ENCODE measurements at regions not wholly inside any gene's neighbourhood (a gene's known extent, or its start where the extent isn't known, plus 50 kb on each side); places are given as distances from the start of the nearest gene placed in this dataset.
A peak's percentile ranks its signal among the peaks of the same experiment; 100 is the strongest.

DNA sequence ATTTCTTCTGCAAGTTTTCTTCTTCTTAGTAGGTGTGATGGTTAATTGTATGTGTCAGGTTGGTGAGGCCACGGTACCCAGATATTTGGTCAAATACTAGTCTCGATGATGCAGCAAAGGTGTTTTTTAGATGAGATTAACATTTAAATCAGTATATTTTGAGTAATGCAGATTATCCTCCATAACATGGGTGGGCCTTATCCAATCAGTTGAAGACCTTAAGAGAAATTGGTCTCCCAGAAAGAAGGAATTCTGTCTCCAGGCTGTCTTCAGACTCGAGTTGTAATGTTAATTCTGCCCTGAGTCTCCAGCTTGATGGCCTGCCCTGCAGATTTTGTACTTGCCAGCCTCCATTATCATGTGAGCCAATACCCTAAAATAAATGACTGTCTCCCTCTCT, 122.5 kb upstream of the TSPAN5 start:
- no peak overlapping the region for H3K4me2 ChIP-seq
- H3K27me3 ChIP-seq = no peaks in the 10 kb centered on the region
- Mint-ChIP-seq H3K4me3 (no peak overlapping the region), H3K27ac (no peak overlapping the region), H3K9me3 (no peaks in the 10 kb centered on the region), H3K4me1 (peaks cover 4% of the 10 kb centered on the region), H3K36me3 (no peaks in the 10 kb centered on the region), H3K27me3 (ENCODE audit: insufficient read depth, low read depth) (peaks cover 2% of the 10 kb centered on the region)
- no peak overlapping the region for H3K27ac ChIP-seq
- H4K20me1 ChIP-seq (ENCODE audit: low read depth) = no peaks in the 10 kb centered on the region
- H3K9ac ChIP-seq = no peak overlapping the region
- no peaks in the 10 kb centered on the region for H3K9me3 ChIP-seq (ENCODE audit: low read depth)
- H3F3A ChIP-seq (ENCODE audit: low read depth) = no peaks in the 10 kb centered on the region
- H3K4me1 ChIP-seq = no peaks in the 10 kb centered on the region
- no peaks in the 10 kb centered on the region for H3K79me2 ChIP-seq (ENCODE audit: low read depth)
- no peak overlapping the region for H2AFZ ChIP-seq (replicated peaks)
- no peaks in the 10 kb centered on the region for H3K36me3 ChIP-seq
- DNase-seq (ENCODE audit: low spot score) = no peak
- TF ChIP-seq EZH2phosphoT487 (IDR thresholded peaks at IDR 0.05) = no peak
- TF ChIP-seq, protein P1, sequence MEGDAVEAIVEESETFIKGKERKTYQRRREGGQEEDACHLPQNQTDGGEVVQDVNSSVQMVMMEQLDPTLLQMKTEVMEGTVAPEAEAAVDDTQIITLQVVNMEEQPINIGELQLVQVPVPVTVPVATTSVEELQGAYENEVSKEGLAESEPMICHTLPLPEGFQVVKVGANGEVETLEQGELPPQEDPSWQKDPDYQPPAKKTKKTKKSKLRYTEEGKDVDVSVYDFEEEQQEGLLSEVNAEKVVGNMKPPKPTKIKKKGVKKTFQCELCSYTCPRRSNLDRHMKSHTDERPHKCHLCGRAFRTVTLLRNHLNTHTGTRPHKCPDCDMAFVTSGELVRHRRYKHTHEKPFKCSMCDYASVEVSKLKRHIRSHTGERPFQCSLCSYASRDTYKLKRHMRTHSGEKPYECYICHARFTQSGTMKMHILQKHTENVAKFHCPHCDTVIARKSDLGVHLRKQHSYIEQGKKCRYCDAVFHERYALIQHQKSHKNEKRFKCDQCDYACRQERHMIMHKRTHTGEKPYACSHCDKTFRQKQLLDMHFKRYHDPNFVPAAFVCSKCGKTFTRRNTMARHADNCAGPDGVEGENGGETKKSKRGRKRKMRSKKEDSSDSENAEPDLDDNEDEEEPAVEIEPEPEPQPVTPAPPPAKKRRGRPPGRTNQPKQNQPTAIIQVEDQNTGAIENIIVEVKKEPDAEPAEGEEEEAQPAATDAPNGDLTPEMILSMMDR (IDR thresholded peaks at IDR 0.05) = no peak
- no peak for TF ChIP-seq EZH2 (IDR thresholded peaks at IDR 0.05)
- H3K4me3 ChIP-seq = no peak overlapping the region

DNA sequence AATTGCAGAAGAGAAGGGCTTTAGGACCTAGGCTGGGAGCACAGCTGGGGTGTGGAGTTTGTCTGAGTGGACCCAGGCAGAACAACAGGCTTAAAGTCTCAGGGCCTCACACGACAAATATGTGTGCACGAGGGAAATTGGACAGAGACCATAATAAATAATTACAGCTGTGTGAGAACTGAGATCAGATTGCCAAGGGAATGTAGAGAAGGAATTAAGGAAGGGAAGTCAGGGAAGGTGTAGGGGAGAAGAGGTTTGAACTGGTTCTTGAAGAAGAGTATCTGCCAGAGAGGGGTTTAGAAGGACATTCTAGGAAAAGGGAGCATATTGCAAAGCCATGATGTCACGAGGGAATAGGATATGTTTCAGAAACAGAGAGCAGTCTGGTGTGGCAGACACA, 120.7 kb upstream of the TSPAN5 start:
- H3K27ac Mint-ChIP-seq = peak overlapping the region; percentile 51
- H3K4me3 Mint-ChIP-seq = no peak overlapping the region
- no peaks in the 10 kb centered on the region for H3F3A ChIP-seq (ENCODE audit: low read depth)
- no peak overlapping the region for H2AFZ ChIP-seq (replicated peaks)
- H3K9me3 ChIP-seq (ENCODE audit: low read depth) = no peaks in the 10 kb centered on the region
- H3K4me2 ChIP-seq = no peak overlapping the region
- H3K27me3 ChIP-seq = no peaks in the 10 kb centered on the region
- DNase-seq (ENCODE audit: low spot score) = no peak
- no peaks in the 10 kb centered on the region for H4K20me1 ChIP-seq (ENCODE audit: low read depth)
- no peak overlapping the region for H3K9ac ChIP-seq
- TF ChIP-seq, protein P1 (IDR thresholded peaks at IDR 0.05) = no peak
- no peak for TF ChIP-seq EZH2 (IDR thresholded peaks at IDR 0.05)
- TF ChIP-seq EZH2phosphoT487 (IDR thresholded peaks at IDR 0.05) = no peak
- no peak overlapping the region for H3K27ac ChIP-seq
- no peaks in the 10 kb centered on the region for H3K36me3 Mint-ChIP-seq
- H3K79me2 ChIP-seq (ENCODE audit: low read depth) = no peaks in the 10 kb centered on the region
- no peaks in the 10 kb centered on the region for H3K4me1 ChIP-seq
- H3K4me1 Mint-ChIP-seq = peaks cover 4% of the 10 kb centered on the region
- no peaks in the 10 kb centered on the region for H3K9me3 Mint-ChIP-seq
- H3K4me3 ChIP-seq = no peak overlapping the region
- peaks cover 2% of the 10 kb centered on the region for H3K27me3 Mint-ChIP-seq (ENCODE audit: insufficient read depth, low read depth)
- H3K36me3 ChIP-seq = no peaks in the 10 kb centered on the region

DNA sequence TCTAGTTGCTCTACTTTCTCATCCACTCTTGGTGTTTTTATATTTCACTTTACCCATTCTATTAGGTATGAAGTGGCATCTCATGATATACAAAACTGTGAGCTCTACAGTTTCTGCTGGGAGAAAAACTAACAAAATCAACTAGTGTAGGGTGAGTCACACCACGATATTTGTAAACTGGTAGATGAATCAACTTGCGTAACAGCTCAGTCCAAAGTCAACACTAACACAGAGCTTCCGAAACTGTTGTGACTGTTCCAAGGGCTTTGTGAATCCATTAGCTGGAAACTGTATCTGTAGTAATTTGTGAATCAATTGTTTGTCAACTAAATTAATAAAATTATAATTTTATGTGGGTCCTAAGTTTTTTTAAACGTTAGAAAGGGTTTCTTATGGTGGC, 119.8 kb upstream of the TSPAN5 start:
- H3K9ac ChIP-seq = no peak overlapping the region
- no peak overlapping the region for H3K27ac Mint-ChIP-seq

More for the DNA sequence above, 119.8 kb upstream of the TSPAN5 start:
- DNase-seq (ENCODE audit: low spot score) = no peak
- no peak for TF ChIP-seq EZH2 (IDR thresholded peaks at IDR 0.05)
- TF ChIP-seq EZH2phosphoT487 (IDR thresholded peaks at IDR 0.05) = no peak
- TF ChIP-seq, protein P1 (IDR thresholded peaks at IDR 0.05) = no peak
- Histone ChIP-seq H3F3A (ENCODE audit: low read depth) (no peaks in the 10 kb centered on the region), H3K36me3 (no peaks in the 10 kb centered on the region), H4K20me1 (ENCODE audit: low read depth) (no peaks in the 10 kb centered on the region), H2AFZ (replicated peaks) (no peak overlapping the region), H3K27me3 (no peaks in the 10 kb centered on the region), H3K4me2 (no peak overlapping the region), H3K79me2 (ENCODE audit: low read depth) (no peaks in the 10 kb centered on the region), H3K27ac (no peak overlapping the region), H3K4me1 (no peaks in the 10 kb centered on the region), H3K9me3 (ENCODE audit: low read depth) (no peaks in the 10 kb centered on the region), H3K4me3 (no peak overlapping the region)
- Mint-ChIP-seq H3K4me3 (no peak overlapping the region), H3K9me3 (no peaks in the 10 kb centered on the region), H3K36me3 (no peaks in the 10 kb centered on the region), H3K27me3 (ENCODE audit: insufficient read depth, low read depth) (peaks cover 2% of the 10 kb centered on the region), H3K4me1 (peaks cover 4% of the 10 kb centered on the region)
